Body of pancreas (tissue), 4 donors: ENCODE measurements at regions not wholly inside any gene's neighbourhood (a gene's known extent, or its start where the extent isn't known, plus 50 kb on each side); places are given as distances from the start of the nearest gene placed in this dataset.
"Not testable (repeated sequence)": the region's sequence is repeated elsewhere in the genome, so short reads cannot be mapped to it uniquely, and the experiment has no call there.

ENCODE experiments used
- POLR2A ChIP-seq, 3 donors: fragments of 450-650 bp; IDR thresholded peaks; one replicate each; pipeline ENCODE4 v1.6.1; 2016; ENCODE audit warnings: antibody characterized with exemption in 3 of 3, mild to moderate bottlenecking in 2 of 3
- TF ChIP-seq, protein P1 (sequence below), 7 experiments: fragments of 450-650 bp in 4 of 7; fragments of 200-600 bp in 3 of 7; sonication (generic) in 3 of 7; IDR thresholded peaks; one replicate each; pipeline ENCODE4 v1.5.1; 2016 to 2019; ENCODE audit warnings: antibody characterized with exemption in 7 of 7

DNA sequence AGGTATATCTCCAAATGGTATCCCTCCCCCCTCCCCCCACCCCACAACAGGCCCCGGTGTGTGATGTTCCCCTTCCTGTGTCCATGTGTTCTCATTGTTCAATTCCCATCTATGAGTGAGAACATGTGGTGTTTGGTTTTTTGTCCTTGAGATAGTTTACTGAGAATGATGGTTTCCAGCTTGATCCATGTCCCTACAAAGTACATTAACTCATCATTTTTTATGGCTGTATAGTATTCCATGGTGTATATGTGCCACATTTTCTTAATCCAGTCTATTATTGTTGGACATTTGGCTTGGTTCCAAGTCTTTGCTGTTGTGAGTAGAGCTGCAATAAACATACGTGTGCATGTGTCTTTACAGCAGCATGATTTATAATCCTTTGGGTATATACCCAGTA lies 135.8 kb upstream of the DST start:
- TF ChIP-seq, protein P1, sequence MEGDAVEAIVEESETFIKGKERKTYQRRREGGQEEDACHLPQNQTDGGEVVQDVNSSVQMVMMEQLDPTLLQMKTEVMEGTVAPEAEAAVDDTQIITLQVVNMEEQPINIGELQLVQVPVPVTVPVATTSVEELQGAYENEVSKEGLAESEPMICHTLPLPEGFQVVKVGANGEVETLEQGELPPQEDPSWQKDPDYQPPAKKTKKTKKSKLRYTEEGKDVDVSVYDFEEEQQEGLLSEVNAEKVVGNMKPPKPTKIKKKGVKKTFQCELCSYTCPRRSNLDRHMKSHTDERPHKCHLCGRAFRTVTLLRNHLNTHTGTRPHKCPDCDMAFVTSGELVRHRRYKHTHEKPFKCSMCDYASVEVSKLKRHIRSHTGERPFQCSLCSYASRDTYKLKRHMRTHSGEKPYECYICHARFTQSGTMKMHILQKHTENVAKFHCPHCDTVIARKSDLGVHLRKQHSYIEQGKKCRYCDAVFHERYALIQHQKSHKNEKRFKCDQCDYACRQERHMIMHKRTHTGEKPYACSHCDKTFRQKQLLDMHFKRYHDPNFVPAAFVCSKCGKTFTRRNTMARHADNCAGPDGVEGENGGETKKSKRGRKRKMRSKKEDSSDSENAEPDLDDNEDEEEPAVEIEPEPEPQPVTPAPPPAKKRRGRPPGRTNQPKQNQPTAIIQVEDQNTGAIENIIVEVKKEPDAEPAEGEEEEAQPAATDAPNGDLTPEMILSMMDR (IDR thresholded peaks at IDR 0.05), result not testable (repeated sequence)
- TF ChIP-seq POLR2A (IDR thresholded peaks at IDR 0.05), result not testable (repeated sequence)
